CD4-positive, alpha-beta T cell (primary cell): ENCODE measurements at regions not wholly inside any gene's neighbourhood (a gene's known extent, or its start where the extent isn't known, plus 50 kb on each side); places are given as distances from the start of the nearest gene placed in this dataset.

Source experiments
- ATAC-seq: fragments of 200-7000 bp; cut with Tn5 transposase; one replicate; pipeline ENCODE4 v1.10.0; 2022; ENCODE audit warnings: mild to moderate bottlenecking; ENCODE audit not compliant: poor library complexity
- CTCF ChIA-PET: fragments of 350-600 bp; sonication (Branson Sonifier 250); formaldehyde crosslinking; loops from one replicate; lab custom pipeline; 2021; ENCODE audit warnings: antibody characterized with exemption, inconsistent platforms; lab: Charles Lee
- POLR2A ChIA-PET: fragments of 350-600 bp; sonication (Branson Sonifier 250); formaldehyde crosslinking; loops from one replicate; lab custom pipeline; 2021; ENCODE audit warnings: antibody characterized with exemption, inconsistent platforms; lab: Charles Lee
- DNase-seq, 14 experiments: peaks; one replicate each; pipeline ENCODE4 v3.0.0-alpha.2; 2013 to 2020; ENCODE audit warnings: mixed read lengths in 2 of 14
- H3K27ac ChIP-seq, 2 donors: one replicate each; pipeline versions ENCODE4 v1.5.1 to v1.7.0; 2013; ENCODE audit warnings: low read length in 2 of 2, low read depth in 1 of 2, mild to moderate bottlenecking in 1 of 2
- H3K27me3 ChIP-seq, 2 experiments: 1 replicate in 1 of 2; 2 replicates in 1 of 2; pipeline versions ENCODE4 v1.6.1 to v1.7.0; 2013; ENCODE audit warnings: low read length in 2 of 2, control low read depth in 1 of 2, mild to moderate bottlenecking in 1 of 2, moderate library complexity in 1 of 2; ENCODE audit not compliant: insufficient read depth in 2 of 2, control insufficient read depth in 1 of 2
- H3K36me3 ChIP-seq: one replicate; pipeline ENCODE4 v1.6.1; 2013; ENCODE audit warnings: low read length, control low read depth; ENCODE audit not compliant: insufficient read depth
- H3K4me1 ChIP-seq: one replicate; pipeline ENCODE4 v1.6.1; 2013; ENCODE audit warnings: low read length, control low read depth; ENCODE audit not compliant: insufficient read depth
- H3K4me3 ChIP-seq: one replicate; pipeline ENCODE4 v1.5.1; 2013; ENCODE audit warnings: mild to moderate bottlenecking, low read length, moderate library complexity
- H3K9me3 ChIP-seq, 2 experiments: 1 replicate in 1 of 2; 2 replicates in 1 of 2; pipeline versions ENCODE4 v1.6.1 to v1.7.0; 2013; ENCODE audit warnings: low read length in 2 of 2, mild to moderate bottlenecking in 2 of 2, control low read depth in 1 of 2, moderate library complexity in 1 of 2; ENCODE audit not compliant: control insufficient read depth in 1 of 2, insufficient read depth in 1 of 2
- H3K27ac Mint-ChIP-seq: one replicate; pipeline ENCODE4 v1.8.0; 2020; ENCODE audit warnings: mixed read lengths
- H3K27me3 Mint-ChIP-seq: one replicate; pipeline ENCODE4 v1.8.0; 2021; ENCODE audit warnings: mixed read lengths
- H3K36me3 Mint-ChIP-seq: one replicate; pipeline ENCODE4 v1.8.0; 2021; ENCODE audit warnings: low read depth, mixed read lengths
- H3K4me1 Mint-ChIP-seq: one replicate; pipeline ENCODE4 v1.8.0; 2021; ENCODE audit warnings: low read depth, mixed read lengths
- H3K4me3 Mint-ChIP-seq: one replicate; pipeline ENCODE4 v1.8.0; 2020; ENCODE audit warnings: mild to moderate bottlenecking, mixed read lengths
- H3K9me3 Mint-ChIP-seq: one replicate; pipeline ENCODE4 v1.8.0; 2020; ENCODE audit warnings: mixed read lengths
- CTCF ChIP-seq: fragments of 200-600 bp; IDR thresholded peaks from one replicate; pipeline ENCODE4 v1.8.0; 2022; ENCODE audit warnings: antibody characterized with exemption, mild to moderate bottlenecking
- intact Hi-C, 2 experiments: fragments of 100-400 bp; cut with DNase I in 1 of 2; cut with micrococcal nuclease in 1 of 2; formaldehyde crosslinking; loops; one replicate each; pipeline versions ENCODE4 v1.15.1 to v1.9.0; 2023 to 2025; cut with DNase I, micrococcal nuclease

GRCh38 chr2:67773851-67774250 lies 289.0 kb downstream of the C1D start:
- intact Hi-C loops, result no loop called here
- Histone ChIP-seq H3K4me1 (no peaks in the 10 kb centered on the region), H3K27me3 (no peaks in the 10 kb centered on the region), H3K4me3 (no peak overlapping the region), H3K36me3 (no peaks in the 10 kb centered on the region), H3K9me3 (no peaks in the 10 kb centered on the region), H3K27ac (no peak overlapping the region)
- no peak for ATAC-seq
- Mint-ChIP-seq H3K27ac (no peak overlapping the region), H3K4me3 (no peak overlapping the region), H3K36me3 (no peaks in the 10 kb centered on the region), H3K27me3 (peaks cover 1% of the 10 kb centered on the region), H3K9me3 (no peaks in the 10 kb centered on the region), H3K4me1 (no peaks in the 10 kb centered on the region)
- no peak for TF ChIP-seq CTCF
- ChIA-PET POLR2A (no interaction called here), CTCF (interaction anchor here (0.6 kb wide), 1 partner anchor 87 kb away, joined by 3 read pairs; no protein-coding TSS in a partner anchor)
- DNase-seq, result no peak

GRCh38 chr2:67776276-67776675 lies 286.5 kb downstream of the C1D start:
- no peaks in the 10 kb centered on the region for H3K27me3 ChIP-seq
- Mint-ChIP-seq H3K36me3 (no peaks in the 10 kb centered on the region), H3K4me3 (no peak overlapping the region), H3K27me3 (peaks cover 10% of the 10 kb centered on the region), H3K27ac (no peak overlapping the region), H3K9me3 (no peaks in the 10 kb centered on the region), H3K4me1 (no peaks in the 10 kb centered on the region)
- POLR2A ChIA-PET, result no interaction called here
- CTCF ChIA-PET, result no interaction called here
- no peak overlapping the region for H3K4me3 ChIP-seq
- intact Hi-C loops, result no loop called here
- no peaks in the 10 kb centered on the region for H3K4me1 ChIP-seq
- H3K36me3 ChIP-seq, result no peaks in the 10 kb centered on the region
- ATAC-seq (no peak), DNase-seq (no peak)
- H3K27ac ChIP-seq, result no peak overlapping the region
- no peak for TF ChIP-seq CTCF
- H3K9me3 ChIP-seq, result no peaks in the 10 kb centered on the region

- Mint-ChIP-seq H3K4me1 (no peaks in the 10 kb centered on the region), H3K4me3 (no peak overlapping the region), H3K27me3 (peaks cover 10% of the 10 kb centered on the region), H3K27ac (no peak overlapping the region), H3K36me3 (no peaks in the 10 kb centered on the region), H3K9me3 (no peaks in the 10 kb centered on the region)
- Histone ChIP-seq H3K36me3 (no peaks in the 10 kb centered on the region), H3K4me3 (no peak overlapping the region), H3K27ac (no peak overlapping the region), H3K9me3 (no peaks in the 10 kb centered on the region), H3K27me3 (no peaks in the 10 kb centered on the region), H3K4me1 (no peaks in the 10 kb centered on the region)
- DNase-seq (no peak), ATAC-seq (no peak)
- no peak for TF ChIP-seq CTCF
- intact Hi-C loops, result no loop called here
- POLR2A ChIA-PET, result no interaction called here
- CTCF ChIA-PET, result no interaction called here
These were observed 285.8 kb downstream of the C1D start for GRCh38 chr2:67777010-67777409.
